ENCODE measurements at regions not wholly inside any gene's neighbourhood (a gene's known extent, or its start where the extent isn't known, plus 50 kb on each side); places are given as distances from the start of the nearest gene placed in this dataset.

- Histone ChIP-seq H3K4ac (ENCODE audit: low read depth, low read length) (no peak overlapping the region), H3K56ac (ENCODE audit: insufficient read length, low read depth, low read length) (no peak overlapping the region), H4K5ac (ENCODE audit: insufficient read length, low read depth, low read length) (no peak overlapping the region), H3K27ac (ENCODE audit: insufficient read length, low read depth, low read length) (no peak overlapping the region), H3K23ac (ENCODE audit: insufficient read length, low read depth, low read length) (no peak overlapping the region), H2BK120ac (ENCODE audit: low read depth, low read length, poor library complexity, severe bottlenecking) (no peak overlapping the region), H2BK15ac (ENCODE audit: low read depth, low read length) (no peak overlapping the region), H3K79me2 (ENCODE audit: insufficient read depth, low read length) (no peaks in the 10 kb centered on the region), H2AK5ac (ENCODE audit: insufficient read length, low read length) (no peak overlapping the region), H2AFZ (ENCODE audit: low read length) (no peak overlapping the region), H3K4me2 (ENCODE audit: insufficient read depth, insufficient read length, low read length) (no peak overlapping the region), H3K4me1 (ENCODE audit: insufficient read depth, low read length) (no peaks in the 10 kb centered on the region), H3K9me3 (ENCODE audit: control insufficient read depth, low read depth, low read length) (no peaks in the 10 kb centered on the region), H3K79me1 (ENCODE audit: insufficient read depth, low read depth, low read length, poor library complexity, severe bottlenecking) (no peaks in the 10 kb centered on the region), H3K14ac (ENCODE audit: insufficient read depth, low read length) (no peak overlapping the region), H3K9ac (ENCODE audit: extremely low read depth, insufficient read length, low read length) (no peak overlapping the region), H2BK5ac (ENCODE audit: insufficient read length, low read length) (no peak overlapping the region), H4K8ac (replicated peaks; ENCODE audit: insufficient read length, low read depth, low read length) (no peak overlapping the region), H3T11ph (ENCODE audit: low read length) (no peak overlapping the region), H2BK12ac (ENCODE audit: insufficient read length, low read depth, low read length) (no peak overlapping the region), H2BK20ac (ENCODE audit: low read depth, low read length, poor library complexity, severe bottlenecking) (no peak overlapping the region), H3K27me3 (ENCODE audit: insufficient read depth, low read length) (no peaks in the 10 kb centered on the region), H3K18ac (ENCODE audit: insufficient read length, low read depth, low read length) (no peak overlapping the region), H3K23me2 (ENCODE audit: insufficient read length, low read depth, low read length, poor library complexity, severe bottlenecking) (no peaks in the 10 kb centered on the region), H4K20me1 (ENCODE audit: control insufficient read depth, insufficient read depth, insufficient read length) (no peaks in the 10 kb centered on the region), H4K91ac (ENCODE audit: insufficient read length, low read depth, low read length) (no peak overlapping the region)
- no peaks in the 10 kb centered on the region for H3K27me3 Mint-ChIP-seq (ENCODE audit: low read depth)
- H3K36me3 Mint-ChIP-seq (ENCODE audit: insufficient read depth in 1 of 3, low read depth in 3 of 3): peaks cover 0 to 7% (median 2%) of the 10 kb centered on the region in 3 experiments; a peak in 3 of 7 replicates
- H3K27ac Mint-ChIP-seq: no peak overlapping the region
- H3K9me3 Mint-ChIP-seq: peaks cover 3 to 7% of the 10 kb centered on the region in 2 experiments; a peak in 2 of 5 replicates
- H3K4me1 Mint-ChIP-seq: peaks cover 0 to 2% of the 10 kb centered on the region in 2 experiments; a peak in 1 of 4 replicates
- no peak for TF ChIP-seq CTCF (conservative IDR thresholded peaks at IDR 0.05)
- no CpG with 5 or more reads among the region's 1 CpG for WGBS (ENCODE audit: extremely low coverage, insufficient read length, low lambda C conversion rate)
- DNase-seq: no peak
- no peak overlapping the region for H3K4me3 Mint-ChIP-seq
Measured at GRCh38 chr5:28046596-28046995, 1008.2 kb upstream of the CDH9 start.

Measured in H9 (cell line).